ENCODE measurements at regions not wholly inside any gene's neighbourhood (a gene's known extent, or its start where the extent isn't known, plus 50 kb on each side); places are given as distances from the start of the nearest gene placed in this dataset.

DNA sequence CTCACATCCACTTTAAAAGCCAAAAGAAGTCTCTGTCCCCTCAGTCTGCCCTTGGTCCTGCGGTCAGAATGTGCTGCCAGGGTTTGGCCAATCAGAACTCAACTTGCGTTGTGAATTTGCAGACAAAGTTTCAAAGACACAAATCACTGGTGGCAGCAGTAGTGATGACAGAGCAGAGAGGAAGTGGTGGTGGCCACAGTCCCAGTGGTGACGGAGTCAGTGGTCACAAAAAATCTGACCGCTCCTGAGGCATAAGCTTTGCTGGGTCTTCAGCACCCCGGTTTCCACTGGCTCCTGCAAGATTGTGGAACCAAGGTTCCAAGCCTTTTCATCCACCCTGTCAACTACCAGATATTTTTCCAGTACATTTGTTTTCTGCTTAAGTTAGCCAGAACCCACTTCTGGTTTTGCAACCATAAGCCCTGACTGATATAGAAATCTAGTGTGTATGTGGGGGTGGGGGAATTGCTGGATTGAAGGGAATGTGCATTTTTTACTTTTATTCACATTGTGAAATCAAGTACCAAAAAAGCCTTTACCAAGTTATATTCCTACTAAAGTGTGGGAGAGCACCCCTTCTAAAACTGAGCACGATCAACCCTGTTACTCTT lies 112.3 kb downstream of the TMPRSS5 start:
- Mint-ChIP-seq H3K4me3 (ENCODE audit: unreplicated experiment) (no peak overlapping the region), H3K27ac (ENCODE audit: unreplicated experiment) (no peak overlapping the region), H3K4me1 (ENCODE audit: low read depth, unreplicated experiment) (no peaks in the 10 kb centered on the region), H3K36me3 (ENCODE audit: unreplicated experiment) (peaks cover 17% of the 10 kb centered on the region), H3K27me3 (ENCODE audit: unreplicated experiment) (peaks cover 3% of the 10 kb centered on the region), H3K9me3 (ENCODE audit: unreplicated experiment) (peaks cover 4% of the 10 kb centered on the region)
- no peak for TF ChIP-seq CTCF (IDR thresholded peaks at IDR 0.05; ENCODE audit: partially characterized antibody, unreplicated experiment)
- no peak for DNase-seq

- TF ChIP-seq CTCF (IDR thresholded peaks at IDR 0.05; ENCODE audit: partially characterized antibody, unreplicated experiment), result no peak
- H3K9me3 Mint-ChIP-seq (ENCODE audit: unreplicated experiment), result no peaks in the 10 kb centered on the region
- DNase-seq, result no peak
- H3K4me1 Mint-ChIP-seq (ENCODE audit: low read depth, unreplicated experiment), result no peaks in the 10 kb centered on the region
- H3K27me3 Mint-ChIP-seq (ENCODE audit: unreplicated experiment), result peaks cover 2% of the 10 kb centered on the region
- H3K4me3 Mint-ChIP-seq (ENCODE audit: unreplicated experiment), result no peak overlapping the region
- H3K27ac Mint-ChIP-seq (ENCODE audit: unreplicated experiment), result no peak overlapping the region
- H3K36me3 Mint-ChIP-seq (ENCODE audit: unreplicated experiment), result peaks cover 10% of the 10 kb centered on the region
Measured at GRCh38 chr11:113591117-113591516, 115.0 kb downstream of the TMPRSS5 start.

DNA sequence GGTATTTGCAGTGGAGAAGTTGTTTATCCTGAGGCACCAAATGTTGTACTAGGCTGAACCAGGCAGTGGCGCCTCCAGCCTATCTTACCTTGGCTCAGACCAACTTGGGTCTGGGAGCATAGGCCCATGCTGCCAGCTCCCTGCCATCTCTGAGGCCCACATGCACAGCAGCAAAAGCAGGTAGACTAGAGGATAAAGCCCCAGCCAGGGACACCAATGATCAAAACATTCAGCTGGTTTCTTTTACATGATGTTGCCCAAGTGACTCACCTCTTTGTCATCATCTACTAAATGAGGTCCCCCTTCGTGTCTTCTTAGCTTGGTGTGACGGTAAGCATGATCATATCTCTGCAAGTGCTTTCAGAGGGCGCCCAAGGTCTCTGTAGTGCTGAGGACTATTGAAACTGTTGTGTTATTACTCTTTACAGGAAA lies 112.1 kb upstream of the DRD2 start:
- no peaks in the 10 kb centered on the region for H3K36me3 Mint-ChIP-seq (ENCODE audit: unreplicated experiment)
- no peak overlapping the region for H3K27ac Mint-ChIP-seq (ENCODE audit: unreplicated experiment)
- peaks cover 2% of the 10 kb centered on the region for H3K27me3 Mint-ChIP-seq (ENCODE audit: unreplicated experiment)
- no peak for TF ChIP-seq CTCF (IDR thresholded peaks at IDR 0.05; ENCODE audit: partially characterized antibody, unreplicated experiment)
- H3K4me3 Mint-ChIP-seq (ENCODE audit: unreplicated experiment), result no peak overlapping the region
- no peaks in the 10 kb centered on the region for H3K4me1 Mint-ChIP-seq (ENCODE audit: low read depth, unreplicated experiment)
- no peak for DNase-seq
- no peaks in the 10 kb centered on the region for H3K9me3 Mint-ChIP-seq (ENCODE audit: unreplicated experiment)

GRCh38 chr11:113584371-113584770 lies 109.2 kb upstream of the DRD2 start:
- no peaks in the 10 kb centered on the region for H3K36me3 Mint-ChIP-seq (ENCODE audit: unreplicated experiment)
- H3K27ac Mint-ChIP-seq (ENCODE audit: unreplicated experiment), result no peak overlapping the region
- peaks cover 4% of the 10 kb centered on the region for H3K27me3 Mint-ChIP-seq (ENCODE audit: unreplicated experiment)
- H3K4me3 Mint-ChIP-seq (ENCODE audit: unreplicated experiment), result no peak overlapping the region
- H3K9me3 Mint-ChIP-seq (ENCODE audit: unreplicated experiment), result peaks cover 1% of the 10 kb centered on the region
- DNase-seq, result no peak
- peaks cover 7% of the 10 kb centered on the region for H3K4me1 Mint-ChIP-seq (ENCODE audit: low read depth, unreplicated experiment)
- TF ChIP-seq CTCF (IDR thresholded peaks at IDR 0.05; ENCODE audit: partially characterized antibody, unreplicated experiment), result no peak

GRCh38 chr11:113581713-113582112 lies 106.5 kb upstream of the DRD2 start:
- Mint-ChIP-seq H3K27ac (ENCODE audit: unreplicated experiment) (no peak overlapping the region), H3K4me3 (ENCODE audit: unreplicated experiment) (no peak overlapping the region), H3K27me3 (ENCODE audit: unreplicated experiment) (peaks cover 8% of the 10 kb centered on the region), H3K36me3 (ENCODE audit: unreplicated experiment) (no peaks in the 10 kb centered on the region), H3K9me3 (ENCODE audit: unreplicated experiment) (peaks cover 5% of the 10 kb centered on the region), H3K4me1 (ENCODE audit: low read depth, unreplicated experiment) (peaks cover 27% of the 10 kb centered on the region)
- no peak for DNase-seq
- no peak for TF ChIP-seq CTCF (IDR thresholded peaks at IDR 0.05; ENCODE audit: partially characterized antibody, unreplicated experiment)
